ENCODE measurements at regions not wholly inside any gene's neighbourhood (a gene's known extent, or its start where the extent isn't known, plus 50 kb on each side); places are given as distances from the start of the nearest gene placed in this dataset.

DNA sequence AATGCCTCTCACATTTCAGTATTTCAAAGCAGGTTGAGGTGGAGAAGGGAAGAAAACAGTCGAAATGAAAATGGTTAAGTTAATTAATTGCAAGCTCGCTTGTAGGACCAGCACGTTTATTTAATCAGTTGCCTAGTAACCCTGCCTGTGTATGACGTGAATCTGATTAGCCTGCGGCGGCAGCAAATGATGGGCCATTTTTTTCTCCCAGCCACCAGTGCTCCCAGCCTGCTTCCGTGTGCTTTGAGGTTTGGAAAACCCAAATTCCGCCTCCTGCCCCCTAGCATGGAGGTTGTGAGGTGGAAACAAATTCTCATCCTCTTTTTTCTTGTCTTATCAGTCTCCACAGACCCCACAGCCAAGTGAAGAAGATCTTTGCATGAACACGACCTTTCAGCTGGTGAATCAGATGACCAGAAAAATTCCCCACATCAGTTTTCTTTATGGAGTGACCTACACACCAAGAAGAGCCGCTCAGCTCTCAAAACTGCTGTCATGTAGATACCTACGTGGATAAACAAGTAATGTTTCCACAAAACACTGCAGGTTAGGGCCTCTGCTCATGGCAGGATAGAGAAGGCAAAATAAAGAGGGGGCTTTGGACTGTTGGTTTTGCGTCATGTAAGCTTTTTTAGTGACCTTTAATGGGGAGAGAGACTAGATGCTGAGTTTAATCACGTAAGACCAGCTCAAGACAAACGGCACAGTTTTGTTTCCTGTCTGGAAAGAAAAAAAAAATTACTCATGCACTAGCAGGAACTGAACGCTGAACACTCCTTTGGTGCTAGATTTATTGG, 572.9 kb upstream of the NOX3 start:
- peak in 1 of 2 donors; percentile 11 for DNase-seq

DNA sequence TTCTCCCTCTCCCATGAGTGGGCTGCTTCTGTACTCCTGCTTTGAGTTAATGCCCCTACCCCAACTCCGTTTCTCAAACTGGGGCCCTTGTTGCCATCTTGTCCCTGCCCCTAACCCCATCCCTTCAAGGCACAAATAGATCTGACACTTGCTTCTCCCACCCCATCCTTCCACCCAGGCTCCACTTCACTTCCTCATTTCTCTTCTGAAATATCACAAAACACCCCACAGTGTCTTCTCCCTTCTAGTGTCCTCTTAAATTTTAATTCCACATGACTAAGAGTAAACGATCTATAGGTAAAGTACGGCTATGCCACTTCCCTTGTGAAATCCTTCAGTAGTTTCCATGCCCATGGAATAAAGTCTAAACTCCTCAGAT, 571.6 kb upstream of the NOX3 start:
- DNase-seq = no peak

DNA sequence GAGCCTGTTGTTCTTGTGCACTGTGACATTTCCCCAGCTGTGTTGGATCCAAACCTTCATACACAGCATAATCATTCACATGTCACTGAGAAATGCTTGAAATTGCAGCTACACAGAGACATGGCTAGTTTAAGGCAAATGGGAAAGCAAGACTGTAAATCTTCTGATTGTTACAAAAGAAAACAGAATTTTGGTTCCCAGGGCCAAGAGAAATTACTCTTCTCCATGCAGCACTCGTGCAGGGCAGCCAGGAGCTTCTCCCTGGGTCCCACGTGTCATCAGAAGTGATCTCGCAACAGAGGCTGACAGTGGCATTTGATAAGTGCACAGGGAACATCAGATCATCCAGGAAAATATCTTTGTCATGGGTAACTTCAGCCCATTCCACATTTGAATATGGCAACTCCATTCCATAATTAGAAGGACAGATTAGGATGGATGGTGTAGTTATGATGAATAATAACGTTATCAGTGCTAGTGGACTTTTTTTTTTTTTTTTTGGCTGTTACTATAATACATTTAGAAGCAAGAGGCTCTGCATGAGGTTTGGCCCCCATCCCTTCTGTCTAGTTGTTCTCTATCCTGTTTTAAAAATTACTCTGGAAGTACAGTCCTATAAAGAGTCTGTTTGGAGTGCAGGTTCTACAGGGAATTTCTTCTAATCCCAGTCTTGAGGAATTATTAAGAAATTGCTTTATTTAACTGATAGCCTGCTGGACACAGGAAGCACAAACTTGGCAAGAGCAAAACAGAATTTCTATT, 571.0 kb upstream of the NOX3 start:
- DNase-seq = no peak

DNA sequence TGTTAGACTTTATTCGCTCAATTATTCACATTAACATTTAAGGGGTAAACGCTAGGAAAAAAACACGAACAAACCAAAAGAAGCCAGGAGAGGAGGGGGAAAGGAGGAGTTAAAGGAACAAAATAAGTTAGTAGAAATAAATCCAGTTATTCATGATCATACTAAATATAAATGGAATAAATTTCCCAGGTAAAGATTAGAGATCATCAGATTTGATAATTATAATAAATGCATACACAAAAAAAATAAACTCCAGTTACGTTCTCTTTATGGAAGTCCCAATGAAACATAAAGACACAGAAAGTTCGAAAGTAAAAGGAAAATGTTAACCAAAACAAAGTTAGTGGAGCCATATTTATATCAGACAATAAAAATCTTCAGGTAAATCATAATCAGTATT, 568.7 kb upstream of the NOX3 start:
- no peak for DNase-seq

DNA sequence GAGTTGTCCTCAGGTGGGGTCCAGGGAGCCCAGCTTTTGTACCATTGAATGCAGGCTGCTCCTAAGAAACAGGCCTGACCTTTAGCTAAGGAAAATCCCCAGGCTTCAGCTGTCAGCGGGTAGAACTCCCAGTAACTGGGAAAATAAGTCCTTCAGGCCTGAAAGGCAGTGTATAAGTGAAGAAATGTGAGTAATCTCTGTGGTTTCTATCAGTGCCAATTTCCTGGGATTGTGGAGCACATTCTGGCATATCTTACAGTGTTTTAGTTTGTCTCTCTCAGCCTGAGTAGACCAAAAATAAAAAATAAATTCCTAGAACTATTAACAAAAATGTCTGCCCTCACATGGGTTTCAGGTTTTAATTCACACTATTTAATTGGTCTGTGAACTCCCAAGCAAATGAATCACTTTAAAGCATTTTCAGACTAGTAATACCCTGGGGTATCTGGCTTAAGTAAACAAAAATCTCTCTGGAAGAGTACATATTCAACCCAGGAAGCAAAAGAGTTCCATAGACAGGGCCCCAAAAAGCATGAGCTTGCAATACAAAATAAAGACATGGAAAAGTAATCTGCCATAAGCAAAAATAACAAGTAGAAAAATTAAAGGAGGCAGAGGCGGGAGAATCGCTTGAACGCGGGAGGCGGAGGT, 566.2 kb upstream of the NOX3 start:
- DNase-seq = no peak

DNA sequence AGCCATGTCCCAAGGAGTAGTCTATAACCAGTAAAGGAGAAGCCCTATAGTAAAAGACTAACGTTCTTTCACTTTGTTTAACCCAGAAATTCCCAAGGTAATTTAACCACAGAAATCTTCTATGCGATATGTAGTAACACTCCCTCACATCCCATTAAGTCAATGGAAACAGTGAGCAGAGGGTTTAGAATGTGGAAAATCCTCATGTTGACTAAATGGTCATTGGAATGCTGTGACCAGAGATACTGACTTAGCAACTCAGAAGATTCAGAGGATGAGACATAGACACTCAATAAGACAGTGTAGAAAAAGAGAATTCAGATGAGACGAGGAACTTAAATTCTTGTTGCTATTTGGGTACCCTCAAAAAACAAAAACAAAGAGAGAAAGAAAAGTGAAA, 562.2 kb upstream of the NOX3 start:
- no peak for DNase-seq

DNA sequence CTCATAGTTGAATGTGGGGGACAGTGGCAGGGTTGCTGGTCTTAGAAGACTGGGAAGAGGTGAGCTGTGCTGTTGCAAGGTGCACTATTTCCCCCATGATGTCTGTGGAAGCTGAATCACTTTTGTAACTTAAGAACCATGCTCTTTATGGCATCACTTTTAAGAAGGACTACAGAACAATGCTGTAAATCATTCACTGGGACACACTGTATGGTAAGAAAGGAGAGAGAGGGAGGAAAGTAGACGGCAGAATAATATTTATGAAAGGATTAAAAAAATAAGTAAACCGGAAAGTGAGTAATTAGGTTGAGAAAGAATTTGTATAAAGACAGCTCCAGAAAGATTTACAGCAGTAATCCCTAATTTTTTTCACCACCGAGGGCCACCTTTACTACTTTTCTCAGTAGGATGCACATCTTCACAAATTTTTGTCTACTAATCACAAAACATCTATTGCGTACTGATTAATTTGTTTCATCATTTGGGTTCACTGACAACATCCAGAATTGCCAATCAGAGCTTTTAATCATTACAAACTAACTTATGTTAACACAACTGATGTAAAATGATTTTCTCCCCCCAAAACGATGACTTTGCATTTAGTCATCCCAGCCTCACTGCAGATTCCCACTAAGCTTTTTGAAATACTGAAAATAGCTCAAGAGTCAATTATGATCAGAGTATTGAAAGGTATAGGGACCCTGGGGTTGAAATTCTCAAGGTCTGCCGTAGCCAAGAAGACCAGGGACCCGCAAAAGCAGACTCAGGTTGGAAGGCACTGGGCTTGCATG, 560.7 kb upstream of the NOX3 start:
- DNase-seq = no peak

DNA sequence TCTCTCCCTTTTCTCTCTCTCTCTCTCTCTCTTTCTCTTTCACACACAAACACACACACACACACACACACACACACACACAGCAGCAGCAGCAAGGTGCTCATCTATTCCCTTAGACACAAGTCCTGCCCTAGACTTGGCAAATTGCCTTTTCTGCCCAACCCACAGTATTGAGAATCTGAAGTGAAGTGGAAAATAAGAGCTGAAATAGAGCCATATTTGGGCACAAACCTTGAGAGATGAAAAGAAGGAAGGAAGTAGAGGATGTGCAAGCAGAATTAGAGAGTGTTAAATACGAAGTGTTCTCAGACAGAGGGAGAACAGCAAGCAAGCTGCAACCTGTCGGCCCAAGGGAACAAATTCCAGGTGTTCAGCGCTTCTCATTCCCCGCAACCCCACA, 557.5 kb upstream of the NOX3 start:
- DNase-seq = no peak

DNA sequence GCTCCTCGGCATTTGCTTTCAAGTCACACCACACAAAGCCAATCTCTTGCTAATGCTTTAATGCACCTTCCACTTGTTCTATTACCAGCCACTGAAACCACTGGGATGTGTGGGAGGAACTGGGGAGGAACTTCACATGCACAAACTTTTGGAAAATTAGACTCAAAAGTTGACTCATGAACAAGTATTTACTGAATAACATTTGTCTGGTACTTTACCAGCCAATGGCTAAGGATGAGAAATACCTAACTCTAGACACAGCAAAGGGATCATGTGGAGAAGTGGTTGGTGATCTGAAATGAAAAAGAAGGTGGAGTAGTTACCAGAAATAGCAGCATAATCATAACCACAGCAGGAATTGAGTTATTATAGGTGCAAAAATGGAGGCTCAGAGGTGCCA, 554.0 kb upstream of the NOX3 start:
- DNase-seq = no peak

DNA sequence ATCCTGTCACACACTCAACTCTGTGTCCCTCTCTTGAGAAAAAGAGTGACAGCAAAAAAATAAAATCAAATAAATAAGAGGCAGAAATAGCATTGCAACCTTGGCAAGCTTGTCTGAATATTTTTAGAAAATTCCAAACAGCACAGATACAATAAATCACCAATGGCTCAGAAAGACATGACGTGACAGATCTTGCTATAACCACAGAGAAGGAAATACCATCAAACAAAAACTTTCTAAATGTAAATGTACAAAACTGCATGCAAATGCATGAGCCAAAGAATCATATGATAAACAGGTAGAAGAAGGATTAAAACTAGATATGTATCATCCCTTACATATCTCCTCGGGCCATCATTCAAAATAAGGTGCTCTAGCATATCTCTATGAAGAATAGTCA, 549.2 kb upstream of the NOX3 start:
- no peak for DNase-seq

DNA sequence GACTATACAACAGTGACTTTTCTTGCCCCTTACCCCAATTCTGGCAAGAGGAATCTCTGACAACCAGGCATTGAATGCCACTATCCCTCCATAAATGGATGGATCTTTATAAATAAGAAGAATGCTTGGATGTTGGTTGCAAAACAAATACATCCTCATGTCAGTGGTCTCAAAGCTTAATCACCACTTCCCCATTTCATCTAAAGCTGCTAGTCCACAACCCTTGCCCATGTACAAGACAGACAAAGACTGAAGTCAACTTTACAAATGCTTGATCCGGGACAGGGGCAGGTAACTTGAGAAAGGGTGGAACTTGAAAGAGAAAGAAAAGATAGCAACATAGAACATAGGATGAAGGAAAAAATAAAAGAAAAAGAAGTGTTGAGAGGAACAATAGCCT, 540.5 kb upstream of the NOX3 start:
- no peak for DNase-seq

DNA sequence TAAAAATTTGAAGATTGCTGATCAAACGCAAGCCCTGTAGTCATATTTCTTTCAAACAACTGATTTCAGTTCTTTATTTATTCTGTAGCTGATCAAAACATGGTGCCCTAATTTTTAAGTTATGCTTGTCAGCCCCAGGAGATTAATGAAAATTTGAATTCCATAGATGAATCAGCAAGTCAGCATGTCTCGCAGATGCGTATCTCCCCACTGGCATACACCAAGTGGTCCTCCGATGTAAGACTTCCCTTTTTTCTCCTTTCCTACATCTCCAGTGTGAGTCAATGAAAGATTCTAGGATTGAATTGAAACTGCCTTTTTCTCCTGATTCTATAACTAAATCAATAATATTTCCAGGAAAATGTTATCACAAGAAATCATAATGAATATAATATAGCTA, 539.6 kb upstream of the NOX3 start:
- DNase-seq = no peak

DNA sequence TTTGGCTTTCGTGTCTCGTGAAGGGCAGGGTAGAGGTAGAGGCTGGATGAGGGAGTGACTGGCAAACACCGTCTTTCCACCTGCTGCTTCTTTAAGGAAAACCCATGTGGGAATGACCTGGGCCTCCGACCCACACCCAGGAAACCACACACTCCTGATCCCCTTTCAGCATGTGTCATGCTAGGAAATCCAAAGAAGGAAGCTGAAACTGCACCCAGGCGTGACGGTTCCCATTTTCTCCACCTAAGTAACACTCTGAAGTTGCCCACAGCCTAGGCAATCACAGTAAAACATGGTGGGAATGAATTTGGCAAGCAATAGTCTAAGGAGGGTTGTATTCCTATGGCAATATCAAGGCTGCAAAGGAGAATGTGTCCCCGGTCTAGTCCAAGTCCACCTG, 538.4 kb upstream of the NOX3 start:
- DNase-seq = no peak

DNA sequence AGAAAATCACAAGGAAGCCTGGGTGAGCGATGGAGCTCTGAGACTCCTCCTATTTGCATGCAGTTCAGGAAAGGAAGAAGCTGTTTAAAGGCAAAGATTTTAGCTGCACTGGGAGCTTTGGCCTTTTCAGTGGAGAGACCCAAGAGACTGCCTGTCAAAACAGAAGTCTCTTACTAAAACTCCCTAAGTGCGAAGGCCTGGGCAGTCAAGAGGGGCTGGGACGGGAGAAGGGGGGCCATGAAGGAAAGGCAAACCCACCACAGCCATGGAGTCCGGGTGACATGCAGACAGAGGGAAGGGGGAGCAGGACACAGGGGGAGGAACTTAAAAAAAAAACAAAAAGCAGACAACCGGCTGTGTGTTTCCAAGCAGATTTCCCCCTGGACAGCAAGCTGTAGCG, 537.6 kb upstream of the NOX3 start:
- DNase-seq = no peak

DNA sequence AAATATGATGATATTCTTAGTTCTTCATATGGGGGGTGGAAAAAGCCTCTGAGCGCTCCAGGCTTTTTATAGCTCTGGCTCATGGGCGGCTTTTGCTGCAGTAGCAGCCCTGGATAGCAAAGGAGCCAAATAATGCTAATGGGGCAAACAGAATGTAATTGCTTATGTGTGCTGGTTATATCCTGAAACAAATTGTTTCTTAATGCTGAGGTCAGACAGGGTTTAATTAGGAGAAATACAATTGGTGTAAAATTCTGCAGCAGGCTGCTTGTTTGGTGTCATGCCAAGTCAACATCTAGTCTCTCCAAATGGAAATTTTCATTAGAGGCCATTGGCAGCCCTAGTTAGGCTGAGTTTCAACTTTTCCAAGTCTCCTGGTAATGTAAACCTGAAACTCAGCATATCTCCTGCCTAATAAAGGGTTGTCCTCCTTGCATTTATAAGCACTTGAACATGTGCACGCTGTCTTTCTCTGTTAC, 530.1 kb upstream of the NOX3 start:
- DNase-seq = no peak

DNA sequence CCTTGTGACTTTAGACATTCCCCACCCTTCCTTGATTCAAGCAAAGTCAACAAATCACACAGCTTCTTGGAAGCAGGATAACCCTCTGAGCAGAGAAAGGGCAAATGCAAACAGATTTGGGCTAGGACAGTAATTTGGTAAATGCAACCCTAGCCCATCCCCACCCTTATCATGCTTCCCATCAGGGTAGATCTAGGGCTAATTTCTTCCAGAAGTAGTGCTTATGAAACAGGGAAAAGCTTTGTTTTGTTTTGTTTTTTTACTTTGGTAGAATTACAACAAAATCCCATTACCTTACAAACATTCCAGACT, 525.1 kb upstream of the NOX3 start:
- DNase-seq = no peak

DNA sequence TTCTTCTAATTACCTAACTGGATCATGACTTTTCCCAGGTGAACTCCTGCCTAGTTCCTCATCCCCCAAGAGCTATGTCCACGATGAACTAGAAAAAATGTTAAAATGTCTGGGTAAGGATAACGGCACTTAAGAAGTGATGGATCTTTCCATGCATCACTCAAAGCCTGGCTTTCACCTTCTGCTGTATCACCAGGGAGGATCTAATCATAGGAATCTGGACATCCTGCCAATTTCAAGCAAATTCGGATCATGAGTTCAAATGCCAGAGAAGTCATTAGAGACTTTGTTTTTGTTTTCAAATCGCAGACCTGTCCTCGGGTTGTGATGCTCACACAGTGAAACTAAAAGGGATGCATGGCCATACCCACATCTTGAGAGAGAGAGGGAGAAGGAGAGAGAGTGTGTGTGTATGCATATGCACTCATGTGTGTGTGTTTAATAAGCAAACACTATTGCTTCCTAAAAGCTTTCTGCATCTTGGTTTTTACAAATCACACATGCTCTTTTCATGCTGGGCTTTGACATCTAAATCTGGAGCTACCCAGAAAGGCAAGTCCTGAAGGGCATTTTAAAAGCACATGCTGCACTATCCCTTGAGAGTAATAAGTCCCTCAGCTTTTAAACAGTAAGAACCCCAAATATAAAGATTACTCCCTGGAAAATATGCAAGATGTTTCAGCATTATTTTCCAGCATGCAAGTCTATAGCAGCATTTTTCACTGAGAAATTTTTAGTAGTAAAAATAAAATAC, 524.6 kb upstream of the NOX3 start:
- no peak for DNase-seq

DNA sequence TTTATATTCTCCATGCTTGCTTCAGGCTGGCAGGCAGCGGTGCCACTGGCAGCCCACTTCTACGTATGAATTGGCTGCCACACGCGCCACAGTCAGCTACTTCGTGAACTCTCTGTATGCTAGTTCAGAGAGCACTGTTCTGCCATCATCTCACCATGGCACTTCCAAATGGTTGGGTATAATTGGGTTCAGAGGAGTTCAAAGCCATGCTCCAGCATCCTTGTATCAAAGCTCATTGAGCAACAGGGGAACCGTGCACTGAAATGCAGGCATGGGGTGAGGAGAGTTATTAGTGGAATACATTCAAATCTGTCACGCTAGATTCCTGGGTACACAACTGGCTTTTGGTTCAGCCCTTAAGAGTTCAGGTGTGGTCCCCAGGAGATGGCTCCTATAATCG, 519.9 kb upstream of the NOX3 start:
- DNase-seq = no peak

DNA sequence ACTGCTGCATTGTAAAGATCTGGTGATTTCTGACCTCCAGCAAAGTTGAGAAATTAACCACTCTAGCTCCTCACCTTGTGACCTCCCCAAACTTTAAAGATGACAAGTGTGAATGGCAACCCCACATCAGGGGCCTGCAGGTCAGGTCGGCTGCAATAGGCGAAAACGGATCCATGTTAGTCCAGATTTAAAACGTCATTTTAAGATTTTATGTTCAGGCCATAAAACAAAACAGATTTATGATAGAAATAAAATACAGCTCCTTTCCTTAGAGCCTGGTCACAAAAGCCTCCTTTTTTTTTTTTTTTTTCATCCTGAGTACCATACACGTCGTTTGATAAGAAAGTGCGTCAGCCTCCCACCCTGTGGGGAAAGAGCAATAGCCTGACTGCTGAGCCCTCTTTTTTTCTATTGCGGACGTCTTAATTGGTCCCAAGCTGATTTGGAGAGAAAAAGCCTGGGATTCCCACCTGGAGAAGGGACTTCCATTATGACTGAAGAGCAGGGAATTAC, 519.2 kb upstream of the NOX3 start:
- no peak for DNase-seq

DNA sequence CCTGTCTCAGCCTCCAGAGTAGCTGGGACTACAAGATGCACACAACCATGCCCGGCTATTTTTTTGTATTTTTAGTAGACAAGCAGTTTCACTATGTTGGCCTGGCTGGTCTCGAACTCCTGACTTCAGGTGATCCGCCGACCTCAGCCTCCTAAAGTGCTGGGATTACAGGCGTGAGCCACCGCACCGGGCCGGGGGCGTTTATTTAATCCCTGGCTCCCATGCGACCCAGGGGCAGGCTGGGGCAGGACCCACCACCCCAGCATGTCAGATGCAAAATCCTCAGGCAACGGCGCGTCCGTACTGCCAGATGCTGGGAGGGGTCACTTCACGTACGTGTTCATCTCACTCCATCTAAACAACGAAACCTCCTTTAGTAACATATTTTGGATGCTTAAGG, 518.7 kb upstream of the NOX3 start:
- no peak for DNase-seq

DNA sequence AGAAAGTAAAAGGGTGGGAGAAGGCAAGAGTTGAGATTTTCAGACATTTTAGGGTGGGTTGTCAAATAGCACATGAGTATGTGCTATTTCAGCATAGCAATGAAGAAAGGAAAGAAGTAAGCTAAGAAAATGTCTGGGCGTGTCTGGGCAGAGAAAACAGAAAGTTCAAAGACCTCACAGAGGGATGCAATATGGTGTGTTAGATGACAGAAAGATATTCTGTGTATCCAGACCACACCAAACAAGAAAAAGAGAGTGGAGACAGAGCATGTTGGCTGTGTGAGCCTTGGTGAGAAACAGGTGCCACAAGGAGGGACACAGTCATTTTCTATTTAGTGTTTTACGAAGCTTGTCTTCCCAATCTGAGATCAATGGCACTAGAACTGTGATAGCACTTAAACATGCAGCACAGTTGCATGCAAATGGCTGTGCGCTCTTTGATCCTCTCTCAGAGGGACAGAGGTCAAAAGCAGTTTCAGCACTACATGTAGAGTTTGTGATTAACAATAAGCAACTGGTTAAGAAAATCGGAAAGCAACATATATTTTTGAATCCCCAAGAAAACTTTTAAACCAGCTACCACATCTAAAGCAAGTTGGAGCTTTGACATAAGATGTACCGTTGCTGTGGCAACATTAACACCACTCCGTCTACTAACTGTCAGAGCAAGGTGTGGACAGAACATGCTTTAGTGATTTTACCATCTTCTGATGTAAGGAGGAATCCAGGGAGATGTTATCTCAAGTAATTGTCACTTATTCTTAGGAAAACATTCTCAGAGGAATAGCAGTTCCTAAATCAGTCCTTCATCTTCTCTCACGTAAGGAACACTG, 515.5 kb upstream of the NOX3 start:
- no peak for DNase-seq

Measured in CD4-positive, alpha-beta T cell treated with Interleukin-1 beta for 1 hour (primary cell).